ENCODE measurements at regions not wholly inside any gene's neighbourhood (a gene's known extent, or its start where the extent isn't known, plus 50 kb on each side); places are given as distances from the start of the nearest gene placed in this dataset.
"Not testable (repeated sequence)": the region's sequence is repeated elsewhere in the genome, so short reads cannot be mapped to it uniquely, and the experiment has no call there.

- intact Hi-C loops (cut with DNase I, micrococcal nuclease), result no loop called here
These were observed 172.1 kb upstream of the MAGEE2 start for GRCh38 chrX:75957107-75957610.

GRCh38 chrX:75961321-75961720, 176.3 kb upstream of the MAGEE2 start:
- H3K9me3 ChIP-seq (ENCODE audit: control insufficient read depth in 1 of 2, insufficient read depth in 1 of 2, low read length in 2 of 2); H3K27ac Mint-ChIP-seq; H3K4me3 Mint-ChIP-seq; POLR2A ChIA-PET; H3K36me3 Mint-ChIP-seq (ENCODE audit: low read depth); H3K27me3 Mint-ChIP-seq; intact Hi-C loops (cut with DNase I, micrococcal nuclease); DNase-seq; H3K36me3 ChIP-seq (ENCODE audit: insufficient read depth, low read length); CTCF ChIA-PET; H3K4me3 ChIP-seq (ENCODE audit: low read length); H3K27ac ChIP-seq (ENCODE audit: low read depth in 1 of 2, low read length in 2 of 2); H3K4me1 ChIP-seq (ENCODE audit: insufficient read depth, low read length); H3K4me1 Mint-ChIP-seq (ENCODE audit: low read depth); ATAC-seq (ENCODE audit: poor library complexity); H3K27me3 ChIP-seq (ENCODE audit: control insufficient read depth in 1 of 2, insufficient read depth in 2 of 2, low read length in 2 of 2); H3K9me3 Mint-ChIP-seq: not testable (repeated sequence)

More at GRCh38 chrX:75957107-75957610, 172.1 kb upstream of the MAGEE2 start:
- H3K9me3 ChIP-seq (ENCODE audit: control insufficient read depth in 1 of 2, insufficient read depth in 1 of 2, low read length in 2 of 2), result no peaks in the 10 kb centered on the region
- no peaks in the 10 kb centered on the region for H3K27me3 Mint-ChIP-seq
- no peak for DNase-seq
- no peaks in the 10 kb centered on the region for H3K4me1 ChIP-seq (ENCODE audit: insufficient read depth, low read length)
- H3K27ac Mint-ChIP-seq, result no peak overlapping the region
- ChIA-PET POLR2A (no interaction called here), CTCF (interaction anchor here (0.7 kb wide), 1 partner anchor 285 kb away, joined by 3 read pairs; no protein-coding TSS in a partner anchor)
- H3K36me3 Mint-ChIP-seq (ENCODE audit: low read depth), result no peaks in the 10 kb centered on the region
- H3K27ac ChIP-seq (ENCODE audit: low read depth in 1 of 2, low read length in 2 of 2), result no peak overlapping the region
- H3K9me3 Mint-ChIP-seq, result no peaks in the 10 kb centered on the region
- no peaks in the 10 kb centered on the region for H3K36me3 ChIP-seq (ENCODE audit: insufficient read depth, low read length)
- no peak for TF ChIP-seq CTCF (IDR thresholded peaks at IDR 0.05)
- no peaks in the 10 kb centered on the region for H3K4me1 Mint-ChIP-seq (ENCODE audit: low read depth)
- no peaks in the 10 kb centered on the region for H3K27me3 ChIP-seq (ENCODE audit: control insufficient read depth in 1 of 2, insufficient read depth in 2 of 2, low read length in 2 of 2)
- ATAC-seq (ENCODE audit: poor library complexity), result no peak
- no peak overlapping the region for H3K4me3 ChIP-seq (ENCODE audit: low read length)
- no peak overlapping the region for H3K4me3 Mint-ChIP-seq

GRCh38 chrX:75963774-75964173, 178.7 kb upstream of the MAGEE2 start:
- H3K4me3 Mint-ChIP-seq, result no peak overlapping the region
- CTCF ChIA-PET, result no interaction called here
- H3K9me3 Mint-ChIP-seq, result no peaks in the 10 kb centered on the region
- Histone ChIP-seq H3K27ac (ENCODE audit: low read depth in 1 of 2, low read length in 2 of 2) (no peak overlapping the region), H3K4me3 (ENCODE audit: low read length) (no peak overlapping the region), H3K27me3 (ENCODE audit: control insufficient read depth in 1 of 2, insufficient read depth in 2 of 2, low read length in 2 of 2) (no peaks in the 10 kb centered on the region), H3K4me1 (ENCODE audit: insufficient read depth, low read length) (no peaks in the 10 kb centered on the region), H3K36me3 (ENCODE audit: insufficient read depth, low read length) (no peaks in the 10 kb centered on the region), H3K9me3 (ENCODE audit: control insufficient read depth in 1 of 2, insufficient read depth in 1 of 2, low read length in 2 of 2) (no peaks in the 10 kb centered on the region)
- DNase-seq (no peak), ATAC-seq (ENCODE audit: poor library complexity) (no peak)
- H3K4me1 Mint-ChIP-seq (ENCODE audit: low read depth), result no peaks in the 10 kb centered on the region
- no peak for TF ChIP-seq CTCF (IDR thresholded peaks at IDR 0.05)
- no peak overlapping the region for H3K27ac Mint-ChIP-seq
- POLR2A ChIA-PET, result no interaction called here
- no peaks in the 10 kb centered on the region for H3K36me3 Mint-ChIP-seq (ENCODE audit: low read depth)
- intact Hi-C loops (cut with DNase I, micrococcal nuclease), result no loop called here
- H3K27me3 Mint-ChIP-seq, result no peaks in the 10 kb centered on the region

- no peak for TF ChIP-seq CTCF (IDR thresholded peaks at IDR 0.05)
- H3K27ac Mint-ChIP-seq, result no peak overlapping the region
- no peaks in the 10 kb centered on the region for H3K9me3 ChIP-seq (ENCODE audit: control insufficient read depth in 1 of 2, insufficient read depth in 1 of 2, low read length in 2 of 2)
- no peaks in the 10 kb centered on the region for H3K4me1 ChIP-seq (ENCODE audit: insufficient read depth, low read length)
- H3K4me3 Mint-ChIP-seq, result no peak overlapping the region
- no peaks in the 10 kb centered on the region for H3K36me3 Mint-ChIP-seq (ENCODE audit: low read depth)
- intact Hi-C loops (cut with DNase I, micrococcal nuclease), result no loop called here
- DNase-seq, result no peak
- H3K27me3 Mint-ChIP-seq, result no peaks in the 10 kb centered on the region
- no peak overlapping the region for H3K27ac ChIP-seq (ENCODE audit: low read depth in 1 of 2, low read length in 2 of 2)
- no peak for ATAC-seq (ENCODE audit: poor library complexity)
- no peaks in the 10 kb centered on the region for H3K36me3 ChIP-seq (ENCODE audit: insufficient read depth, low read length)
- H3K4me1 Mint-ChIP-seq (ENCODE audit: low read depth), result no peaks in the 10 kb centered on the region
- no peak overlapping the region for H3K4me3 ChIP-seq (ENCODE audit: low read length)
- ChIA-PET CTCF (no interaction called here), POLR2A (no interaction called here)
- H3K27me3 ChIP-seq (ENCODE audit: control insufficient read depth in 1 of 2, insufficient read depth in 2 of 2, low read length in 2 of 2), result no peaks in the 10 kb centered on the region
- H3K9me3 Mint-ChIP-seq, result no peaks in the 10 kb centered on the region
These were observed 183.2 kb upstream of the MAGEE2 start for GRCh38 chrX:75968293-75968692.
